ENCODE measurements at regions not wholly inside any gene's neighbourhood (a gene's known extent, or its start where the extent isn't known, plus 50 kb on each side); places are given as distances from the start of the nearest gene placed in this dataset.

GRCh38 chr6:23073821-23074220 is 504.5 kb downstream of the HDGFL1 start:
- Mint-ChIP-seq H3K9me3 (ENCODE audit: unreplicated experiment) (peaks cover 1% of the 10 kb centered on the region), H3K4me1 (ENCODE audit: low read depth, unreplicated experiment) (no peaks in the 10 kb centered on the region), H3K36me3 (ENCODE audit: unreplicated experiment) (peaks cover 19% of the 10 kb centered on the region), H3K4me3 (ENCODE audit: unreplicated experiment) (no peak overlapping the region), H3K27ac (ENCODE audit: unreplicated experiment) (no peak overlapping the region), H3K27me3 (ENCODE audit: unreplicated experiment) (peaks cover 1% of the 10 kb centered on the region)
- TF ChIP-seq CTCF (IDR thresholded peaks at IDR 0.05; ENCODE audit: partially characterized antibody, unreplicated experiment), result no peak
- DNase-seq, result no peak

DNA sequence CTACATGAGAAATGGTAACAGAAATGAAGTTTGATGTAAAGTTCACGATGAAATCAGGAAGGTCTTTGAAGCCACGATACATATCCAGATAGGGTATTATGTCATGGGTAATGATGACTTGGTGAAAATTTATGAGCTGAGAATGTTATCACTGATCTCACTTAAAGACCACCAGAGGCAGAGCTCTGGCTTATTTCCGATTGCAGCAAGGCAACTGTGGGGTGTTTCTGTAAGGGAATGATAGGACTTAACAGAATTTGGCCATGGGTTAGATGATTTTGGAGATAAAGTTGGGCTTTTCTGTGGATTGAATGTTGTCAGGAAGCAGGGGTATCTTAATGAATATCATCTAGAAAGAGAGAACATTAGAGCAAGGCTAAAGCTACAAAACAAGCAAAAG is 508.4 kb downstream of the HDGFL1 start:
- Mint-ChIP-seq H3K4me3 (ENCODE audit: unreplicated experiment) (no peak overlapping the region), H3K9me3 (ENCODE audit: unreplicated experiment) (no peaks in the 10 kb centered on the region), H3K4me1 (ENCODE audit: low read depth, unreplicated experiment) (no peaks in the 10 kb centered on the region), H3K27me3 (ENCODE audit: unreplicated experiment) (peaks cover 1% of the 10 kb centered on the region), H3K36me3 (ENCODE audit: unreplicated experiment) (peaks cover 10% of the 10 kb centered on the region), H3K27ac (ENCODE audit: unreplicated experiment) (no peak overlapping the region)
- no peak for TF ChIP-seq CTCF (IDR thresholded peaks at IDR 0.05; ENCODE audit: partially characterized antibody, unreplicated experiment)
- no peak for DNase-seq

DNA sequence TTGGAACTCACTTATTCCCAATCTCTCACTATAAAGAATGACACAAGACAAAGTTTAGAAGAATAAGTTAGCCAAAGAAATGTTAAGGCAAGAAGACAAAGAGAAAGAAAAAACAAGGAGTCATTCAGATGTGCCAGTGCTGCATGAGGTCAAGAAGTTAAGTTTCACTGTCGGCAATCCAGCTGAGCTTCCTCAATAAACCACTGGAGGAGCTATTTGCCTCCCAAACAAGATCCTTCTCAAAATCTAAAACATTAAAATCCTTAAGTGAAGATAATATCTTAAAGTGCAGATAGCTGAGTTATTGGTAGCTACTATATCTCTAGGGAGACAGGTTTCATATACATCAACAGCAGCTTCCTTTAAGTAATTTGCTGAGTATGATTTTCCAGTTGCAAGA is 512.3 kb downstream of the HDGFL1 start:
- Mint-ChIP-seq H3K4me3 (ENCODE audit: unreplicated experiment) (no peak overlapping the region), H3K36me3 (ENCODE audit: unreplicated experiment) (no peaks in the 10 kb centered on the region), H3K4me1 (ENCODE audit: low read depth, unreplicated experiment) (no peaks in the 10 kb centered on the region), H3K9me3 (ENCODE audit: unreplicated experiment) (no peaks in the 10 kb centered on the region), H3K27ac (ENCODE audit: unreplicated experiment) (no peak overlapping the region), H3K27me3 (ENCODE audit: unreplicated experiment) (peaks cover 1% of the 10 kb centered on the region)
- no peak for TF ChIP-seq CTCF (IDR thresholded peaks at IDR 0.05; ENCODE audit: partially characterized antibody, unreplicated experiment)
- no peak for DNase-seq

- H3K4me3 Mint-ChIP-seq (ENCODE audit: unreplicated experiment), result no peak overlapping the region
- H3K4me1 Mint-ChIP-seq (ENCODE audit: low read depth, unreplicated experiment), result no peaks in the 10 kb centered on the region
- DNase-seq, result no peak
- H3K36me3 Mint-ChIP-seq (ENCODE audit: unreplicated experiment), result no peaks in the 10 kb centered on the region
- no peak for TF ChIP-seq CTCF (IDR thresholded peaks at IDR 0.05; ENCODE audit: partially characterized antibody, unreplicated experiment)
- no peak overlapping the region for H3K27ac Mint-ChIP-seq (ENCODE audit: unreplicated experiment)
- H3K9me3 Mint-ChIP-seq (ENCODE audit: unreplicated experiment), result no peaks in the 10 kb centered on the region
- no peaks in the 10 kb centered on the region for H3K27me3 Mint-ChIP-seq (ENCODE audit: unreplicated experiment)
These were observed 516.7 kb downstream of the HDGFL1 start for GRCh38 chr6:23086100-23086499.

GRCh38 chr6:23087471-23087870 is 518.1 kb downstream of the HDGFL1 start:
- H3K9me3 Mint-ChIP-seq (ENCODE audit: unreplicated experiment), result no peaks in the 10 kb centered on the region
- no peak for TF ChIP-seq CTCF (IDR thresholded peaks at IDR 0.05; ENCODE audit: partially characterized antibody, unreplicated experiment)
- no peak overlapping the region for H3K4me3 Mint-ChIP-seq (ENCODE audit: unreplicated experiment)
- no peak for DNase-seq
- no peaks in the 10 kb centered on the region for H3K4me1 Mint-ChIP-seq (ENCODE audit: low read depth, unreplicated experiment)
- H3K27me3 Mint-ChIP-seq (ENCODE audit: unreplicated experiment), result no peaks in the 10 kb centered on the region
- H3K27ac Mint-ChIP-seq (ENCODE audit: unreplicated experiment), result no peak overlapping the region
- no peaks in the 10 kb centered on the region for H3K36me3 Mint-ChIP-seq (ENCODE audit: unreplicated experiment)
